ENCODE measurements at regions not wholly inside any gene's neighbourhood (a gene's known extent, or its start where the extent isn't known, plus 50 kb on each side); places are given as distances from the start of the nearest gene placed in this dataset.
"Not testable (repeated sequence)": the region's sequence is repeated elsewhere in the genome, so short reads cannot be mapped to it uniquely, and the experiment has no call there.

GRCh38 chr3:103818398-103818797 lies 1383.6 kb downstream of the ZPLD1 start:
- no peak for DNase-seq

DNA sequence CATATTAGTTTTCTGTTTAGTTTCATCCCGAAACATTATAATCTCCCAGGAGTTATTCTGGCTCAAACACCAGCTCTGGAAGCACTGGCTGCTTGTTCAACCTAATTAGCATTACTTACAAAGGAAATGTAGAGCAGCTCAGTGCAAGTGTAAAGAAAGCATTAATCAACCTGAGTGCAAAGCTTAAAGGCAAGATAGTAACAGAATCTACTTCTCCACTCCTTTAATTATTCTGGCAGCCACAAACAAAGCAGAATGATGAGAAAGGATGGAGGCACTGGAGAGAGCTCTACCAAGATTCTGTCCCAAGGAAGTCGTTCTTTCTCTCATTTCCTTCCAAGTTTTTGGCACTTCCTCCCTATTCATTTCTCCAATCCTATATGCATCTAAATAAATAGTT lies 1384.0 kb downstream of the ZPLD1 start:
- no peak for DNase-seq

GRCh38 chr3:103825586-103825985 lies 1390.8 kb downstream of the ZPLD1 start:
- no peak for DNase-seq

GRCh38 chr3:103829723-103830326 lies 1395.0 kb downstream of the ZPLD1 start:
- DNase-seq = no peak

DNA sequence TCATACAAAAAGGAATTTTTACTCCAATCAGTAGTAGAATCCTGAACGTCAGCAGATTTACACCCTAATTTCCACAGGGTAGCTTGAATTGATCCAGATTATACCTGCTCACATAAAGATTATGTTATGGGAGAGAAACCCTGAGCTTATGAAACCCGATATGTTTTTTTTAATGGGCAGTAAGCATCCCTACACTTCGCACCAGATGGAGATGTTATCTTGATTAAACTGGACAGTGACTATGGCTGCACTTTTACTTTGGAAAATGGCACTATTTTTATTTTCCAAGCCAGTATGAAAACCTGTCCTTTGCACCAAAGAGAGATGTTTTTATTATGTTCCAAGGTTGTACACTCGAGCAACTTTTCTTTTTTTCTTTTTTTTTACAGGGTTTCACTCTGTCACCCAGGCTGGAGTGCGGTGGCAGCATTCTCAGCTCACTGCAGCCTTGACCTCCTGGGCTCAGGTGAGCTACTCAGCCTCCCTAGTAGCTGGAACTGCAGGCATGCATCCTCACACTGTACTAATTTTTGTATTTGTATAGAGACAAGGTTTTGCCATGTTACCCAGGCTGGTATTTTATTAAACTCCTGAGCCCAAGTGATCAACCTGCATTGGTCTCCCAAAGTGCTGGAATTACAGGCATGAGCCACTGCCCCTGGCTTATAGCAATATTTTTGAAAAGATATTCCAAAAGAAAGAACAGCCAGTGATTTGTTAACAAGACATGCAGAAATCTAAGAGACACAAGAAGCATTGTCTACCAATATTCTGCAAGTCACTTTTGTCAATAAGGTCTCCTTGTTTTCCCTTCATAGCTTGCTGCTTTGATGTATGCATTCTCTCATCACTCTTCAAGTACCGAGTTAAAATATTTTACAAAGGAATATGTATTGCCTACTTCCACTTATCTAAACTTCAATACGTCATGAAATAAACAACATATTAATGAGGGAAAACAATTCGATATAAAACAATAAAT lies 1412.6 kb downstream of the ZPLD1 start:
- no peak for DNase-seq

GRCh38 chr3:103851793-103852192 lies 1417.0 kb downstream of the ZPLD1 start:
- DNase-seq = no peak

DNA sequence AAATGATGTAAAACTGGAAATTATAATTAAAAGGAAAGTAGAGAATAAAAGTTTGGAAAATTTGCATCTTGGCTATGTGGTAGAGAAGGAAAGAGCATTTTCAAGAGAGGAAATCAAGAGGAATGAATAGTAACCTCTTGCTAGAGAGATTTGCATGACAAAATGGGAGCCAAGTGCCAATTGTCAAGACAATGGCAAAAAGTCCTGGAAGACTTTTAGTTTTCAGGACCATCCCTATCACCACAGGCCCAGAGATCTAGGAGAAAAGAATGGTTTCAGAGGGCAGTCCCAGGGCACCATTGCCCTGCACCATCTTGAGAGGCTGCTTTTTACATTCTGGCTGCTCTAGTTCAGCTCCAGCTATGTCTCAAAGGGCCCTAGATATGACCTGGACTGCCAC lies 1427.6 kb downstream of the ZPLD1 start:
- no peak for DNase-seq

- DNase-seq = no peak
Observed at GRCh38 chr3:103863381-103863780, 1428.6 kb downstream of the ZPLD1 start.

DNA sequence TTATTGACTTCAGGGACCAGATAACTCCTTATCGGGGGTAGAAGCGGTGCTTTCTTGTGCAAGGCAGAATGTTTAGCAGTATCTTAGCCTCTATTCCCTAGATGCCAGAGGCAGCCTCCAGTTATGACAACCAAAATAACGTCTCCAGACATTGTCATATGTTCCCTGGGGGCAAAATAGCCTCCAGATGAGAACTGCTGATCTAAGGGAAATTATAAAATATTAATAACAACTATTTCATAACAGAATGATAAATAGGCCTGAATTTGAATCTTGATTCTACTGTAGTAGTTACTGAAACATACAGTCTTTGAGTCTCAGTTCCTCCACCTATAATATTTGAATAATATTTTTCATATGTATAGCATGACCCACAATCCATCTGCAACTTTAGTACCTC lies 1431.3 kb downstream of the ZPLD1 start:
- DNase-seq = no peak

GRCh38 chr3:103873021-103873420 lies 1438.2 kb downstream of the ZPLD1 start:
- DNase-seq = no peak

DNA sequence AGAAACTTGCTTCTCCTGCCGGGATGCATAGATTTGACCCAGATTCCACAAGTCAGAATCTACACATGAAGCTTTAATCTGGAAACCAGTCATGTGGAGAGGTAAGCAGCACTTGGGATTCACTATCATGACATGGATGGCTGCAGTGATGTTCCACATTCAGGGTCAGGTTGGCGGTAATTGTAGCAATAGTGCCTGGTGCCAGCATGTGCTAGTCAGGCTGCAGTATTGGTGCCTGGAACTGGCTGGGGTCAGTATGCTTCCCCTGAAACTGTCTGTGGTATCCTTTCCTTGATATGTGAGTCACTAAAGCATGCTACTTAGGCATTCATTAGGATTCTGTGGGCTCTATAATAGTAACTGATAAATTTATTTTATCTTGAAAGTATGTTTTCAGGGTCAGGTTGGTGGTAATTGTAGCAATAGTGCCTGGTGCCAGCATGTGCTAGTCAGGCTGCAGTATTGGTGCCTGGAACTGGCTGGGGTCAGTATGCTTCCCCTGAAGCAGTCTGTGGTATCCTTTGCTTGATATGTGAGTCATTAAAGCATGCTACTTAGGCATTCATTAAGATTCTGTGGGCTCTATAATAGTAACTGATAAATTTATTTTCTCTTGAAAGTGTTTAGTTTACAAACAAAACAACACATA lies 1439.2 kb downstream of the ZPLD1 start:
- no peak for DNase-seq

GRCh38 chr3:103881809-103882208 lies 1447.0 kb downstream of the ZPLD1 start:
- not testable (repeated sequence) for DNase-seq

- no peak for DNase-seq
Observed at GRCh38 chr3:103889675-103890074, 1454.9 kb downstream of the ZPLD1 start.

DNA sequence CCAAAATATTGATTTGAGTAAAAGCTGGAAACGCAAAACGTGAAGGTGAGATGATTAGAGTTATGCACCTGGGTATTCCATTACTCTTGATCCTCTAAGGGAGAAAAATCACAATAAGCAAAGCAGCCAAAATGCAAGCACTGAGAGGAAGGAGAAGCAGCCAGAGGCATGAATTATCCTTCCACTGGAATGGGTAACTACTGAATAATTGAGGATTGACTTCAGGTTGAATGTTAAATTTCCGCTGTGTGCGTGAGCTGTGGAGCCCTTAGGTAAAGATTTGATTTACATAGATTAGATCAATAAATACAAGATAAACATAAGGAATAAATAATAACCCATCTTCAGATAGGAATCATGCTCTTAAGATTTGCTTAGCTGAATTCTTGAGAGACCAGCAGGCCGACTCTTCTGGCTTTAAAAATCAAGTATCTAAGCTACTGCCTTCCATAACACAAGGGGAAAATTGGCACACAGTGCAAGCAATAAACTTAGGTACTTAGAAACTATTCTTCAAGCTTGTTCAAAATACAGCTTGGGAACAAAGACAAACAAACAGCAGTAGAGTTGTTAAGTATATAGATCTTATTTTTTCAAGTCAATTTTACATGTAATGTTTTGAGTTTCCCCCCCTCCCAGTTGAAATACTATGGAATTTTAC lies 1459.5 kb downstream of the ZPLD1 start:
- DNase-seq = no peak

GRCh38 chr3:103899328-103899727 lies 1464.5 kb downstream of the ZPLD1 start:
- no peak for DNase-seq

GRCh38 chr3:103904991-103905390 lies 1461.7 kb upstream of the ALCAM start:
- DNase-seq = no peak

DNA sequence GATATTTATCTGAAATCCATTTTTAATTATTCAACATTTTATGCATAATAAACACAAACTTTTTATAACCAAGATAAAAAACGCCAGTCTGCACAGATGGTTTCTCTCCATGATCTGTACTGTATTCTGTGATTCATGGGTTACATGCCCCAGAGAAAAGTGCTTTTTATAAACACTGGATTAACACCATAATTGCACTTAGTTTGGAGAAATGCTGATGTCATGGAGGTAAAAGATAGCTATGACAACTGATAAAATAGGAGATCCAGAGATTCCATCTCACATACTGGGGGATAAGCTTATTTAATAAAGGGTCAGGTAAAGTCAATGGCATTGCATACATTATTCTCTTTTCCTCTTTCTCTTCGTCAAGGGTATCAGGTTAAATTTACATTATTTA lies 1460.4 kb upstream of the ALCAM start:
- DNase-seq = no peak

- no peak for DNase-seq
Observed at GRCh38 chr3:103906808-103907207, 1459.9 kb upstream of the ALCAM start.

DNA sequence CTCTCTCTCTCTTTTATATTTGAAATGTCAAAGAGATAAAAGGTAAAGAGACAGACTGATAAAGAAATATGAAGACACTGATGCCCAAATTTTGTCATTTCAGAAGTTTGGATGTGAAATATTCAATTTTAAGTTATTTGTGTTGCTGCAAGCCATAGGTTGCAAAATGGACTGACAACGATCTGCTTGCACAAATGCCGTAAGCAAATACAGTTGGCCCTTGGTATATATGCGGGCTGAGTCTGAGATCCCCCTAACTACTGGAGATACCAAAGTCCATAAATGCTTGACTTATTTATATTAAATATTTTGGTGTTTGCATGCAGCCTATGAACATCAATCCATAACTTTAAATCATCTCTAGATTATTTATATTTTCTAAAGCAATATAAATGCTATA lies 1459.1 kb upstream of the ALCAM start:
- no peak for DNase-seq

GRCh38 chr3:103909395-103909794 lies 1457.3 kb upstream of the ALCAM start:
- no peak for DNase-seq

GRCh38 chr3:103918336-103918735 lies 1448.4 kb upstream of the ALCAM start:
- no peak for DNase-seq

- no peak for DNase-seq
Observed at GRCh38 chr3:103919327-103919726, 1447.4 kb upstream of the ALCAM start.

DNA sequence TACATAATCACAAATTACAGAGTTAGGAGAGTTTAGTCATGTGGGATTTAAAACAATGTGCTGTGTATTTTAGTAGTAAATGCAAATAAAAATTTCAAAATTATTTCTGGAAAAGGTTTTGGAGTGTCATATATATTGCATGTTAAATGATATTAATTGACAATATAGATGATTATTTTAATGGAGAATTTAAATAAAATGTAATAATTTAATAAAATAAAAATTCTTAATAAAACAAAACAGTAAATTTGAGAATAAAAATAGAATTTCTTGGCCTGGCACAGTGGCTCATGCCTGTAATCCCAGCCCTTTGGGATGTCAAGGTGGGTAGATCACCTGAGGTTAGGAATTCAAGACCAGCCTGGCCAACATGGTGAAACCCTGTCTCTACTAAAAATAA lies 1442.8 kb upstream of the ALCAM start:
- no peak for DNase-seq
